ENCODE measurements at regions not wholly inside any gene's neighbourhood (a gene's known extent, or its start where the extent isn't known, plus 50 kb on each side); places are given as distances from the start of the nearest gene placed in this dataset.

DNA sequence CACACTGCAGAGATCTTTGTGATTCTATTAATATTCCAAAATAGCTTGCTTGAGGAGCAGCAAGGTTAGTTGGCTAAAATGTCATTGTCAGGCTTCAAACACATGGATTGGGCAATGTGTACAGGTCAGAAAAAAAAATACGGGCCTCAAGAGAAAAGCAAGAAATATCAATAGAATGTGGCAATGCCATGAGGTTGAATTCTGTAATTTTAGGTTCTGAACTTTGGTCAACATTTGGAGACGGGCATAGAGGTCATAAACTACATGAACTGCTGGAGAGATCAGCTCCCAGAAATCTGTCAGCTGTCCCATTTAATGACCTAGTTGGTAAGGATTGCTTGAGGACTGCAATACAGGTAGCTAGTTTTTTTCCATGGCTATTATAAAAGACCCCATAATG is 445.8 kb downstream of the HTR1B start:
- TF ChIP-seq, protein P1, sequence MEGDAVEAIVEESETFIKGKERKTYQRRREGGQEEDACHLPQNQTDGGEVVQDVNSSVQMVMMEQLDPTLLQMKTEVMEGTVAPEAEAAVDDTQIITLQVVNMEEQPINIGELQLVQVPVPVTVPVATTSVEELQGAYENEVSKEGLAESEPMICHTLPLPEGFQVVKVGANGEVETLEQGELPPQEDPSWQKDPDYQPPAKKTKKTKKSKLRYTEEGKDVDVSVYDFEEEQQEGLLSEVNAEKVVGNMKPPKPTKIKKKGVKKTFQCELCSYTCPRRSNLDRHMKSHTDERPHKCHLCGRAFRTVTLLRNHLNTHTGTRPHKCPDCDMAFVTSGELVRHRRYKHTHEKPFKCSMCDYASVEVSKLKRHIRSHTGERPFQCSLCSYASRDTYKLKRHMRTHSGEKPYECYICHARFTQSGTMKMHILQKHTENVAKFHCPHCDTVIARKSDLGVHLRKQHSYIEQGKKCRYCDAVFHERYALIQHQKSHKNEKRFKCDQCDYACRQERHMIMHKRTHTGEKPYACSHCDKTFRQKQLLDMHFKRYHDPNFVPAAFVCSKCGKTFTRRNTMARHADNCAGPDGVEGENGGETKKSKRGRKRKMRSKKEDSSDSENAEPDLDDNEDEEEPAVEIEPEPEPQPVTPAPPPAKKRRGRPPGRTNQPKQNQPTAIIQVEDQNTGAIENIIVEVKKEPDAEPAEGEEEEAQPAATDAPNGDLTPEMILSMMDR (IDR thresholded peaks at IDR 0.05) = no peak
- TF ChIP-seq POLR2A (IDR thresholded peaks at IDR 0.05) (no peak), POLR2AphosphoS5 (IDR thresholded peaks at IDR 0.05) (no peak), EP300 (IDR thresholded peaks at IDR 0.05) (no peak)
